ENCODE measurements at regions not wholly inside any gene's neighbourhood (a gene's known extent, or its start where the extent isn't known, plus 50 kb on each side); places are given as distances from the start of the nearest gene placed in this dataset.

GRCh38 chr16:9527976-9528375 lies 436.5 kb downstream of the HAPSTR1 start:
- TF ChIP-seq CTCF (IDR thresholded peaks at IDR 0.05; ENCODE audit: insufficient read depth, low read depth, low read length) (no peak), EZH2 (IDR thresholded peaks at IDR 0.05; ENCODE audit: insufficient read depth, low read length) (no peak)
